ENCODE measurements at regions not wholly inside any gene's neighbourhood (a gene's known extent, or its start where the extent isn't known, plus 50 kb on each side); places are given as distances from the start of the nearest gene placed in this dataset.

GRCh38 chr6:39995633-39996032, 61.4 kb upstream of the MOCS1 start:
- H3K4me1 ChIP-seq, result peaks cover 52% of the 10 kb centered on the region
- H3K27me3 ChIP-seq, result no peaks in the 10 kb centered on the region
- ATAC-seq (no peak), DNase-seq (no peak)
- no peak for TF ChIP-seq POLR2A (IDR thresholded peaks at IDR 0.05)
- TF ChIP-seq, protein P1, sequence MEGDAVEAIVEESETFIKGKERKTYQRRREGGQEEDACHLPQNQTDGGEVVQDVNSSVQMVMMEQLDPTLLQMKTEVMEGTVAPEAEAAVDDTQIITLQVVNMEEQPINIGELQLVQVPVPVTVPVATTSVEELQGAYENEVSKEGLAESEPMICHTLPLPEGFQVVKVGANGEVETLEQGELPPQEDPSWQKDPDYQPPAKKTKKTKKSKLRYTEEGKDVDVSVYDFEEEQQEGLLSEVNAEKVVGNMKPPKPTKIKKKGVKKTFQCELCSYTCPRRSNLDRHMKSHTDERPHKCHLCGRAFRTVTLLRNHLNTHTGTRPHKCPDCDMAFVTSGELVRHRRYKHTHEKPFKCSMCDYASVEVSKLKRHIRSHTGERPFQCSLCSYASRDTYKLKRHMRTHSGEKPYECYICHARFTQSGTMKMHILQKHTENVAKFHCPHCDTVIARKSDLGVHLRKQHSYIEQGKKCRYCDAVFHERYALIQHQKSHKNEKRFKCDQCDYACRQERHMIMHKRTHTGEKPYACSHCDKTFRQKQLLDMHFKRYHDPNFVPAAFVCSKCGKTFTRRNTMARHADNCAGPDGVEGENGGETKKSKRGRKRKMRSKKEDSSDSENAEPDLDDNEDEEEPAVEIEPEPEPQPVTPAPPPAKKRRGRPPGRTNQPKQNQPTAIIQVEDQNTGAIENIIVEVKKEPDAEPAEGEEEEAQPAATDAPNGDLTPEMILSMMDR (IDR thresholded peaks at IDR 0.05), result no peak
- no peak overlapping the region for H3K4me3 ChIP-seq
- intact Hi-C loops (cut with DNase I), result no loop called here
- H3K9me3 ChIP-seq, result peaks cover 0 to 38% (median 0%) of the 10 kb centered on the region in 3 donors
- H3K36me3 ChIP-seq (replicated peaks in 1 of 2; ENCODE audit: insufficient read depth in 1 of 2, low read depth in 2 of 2), result no peaks in the 10 kb centered on the region
- 88 to 93% methylated on average over 4 of the region's 4 CpGs for WGBS, 2 donors
- no peak overlapping the region for H3K27ac ChIP-seq

DNA sequence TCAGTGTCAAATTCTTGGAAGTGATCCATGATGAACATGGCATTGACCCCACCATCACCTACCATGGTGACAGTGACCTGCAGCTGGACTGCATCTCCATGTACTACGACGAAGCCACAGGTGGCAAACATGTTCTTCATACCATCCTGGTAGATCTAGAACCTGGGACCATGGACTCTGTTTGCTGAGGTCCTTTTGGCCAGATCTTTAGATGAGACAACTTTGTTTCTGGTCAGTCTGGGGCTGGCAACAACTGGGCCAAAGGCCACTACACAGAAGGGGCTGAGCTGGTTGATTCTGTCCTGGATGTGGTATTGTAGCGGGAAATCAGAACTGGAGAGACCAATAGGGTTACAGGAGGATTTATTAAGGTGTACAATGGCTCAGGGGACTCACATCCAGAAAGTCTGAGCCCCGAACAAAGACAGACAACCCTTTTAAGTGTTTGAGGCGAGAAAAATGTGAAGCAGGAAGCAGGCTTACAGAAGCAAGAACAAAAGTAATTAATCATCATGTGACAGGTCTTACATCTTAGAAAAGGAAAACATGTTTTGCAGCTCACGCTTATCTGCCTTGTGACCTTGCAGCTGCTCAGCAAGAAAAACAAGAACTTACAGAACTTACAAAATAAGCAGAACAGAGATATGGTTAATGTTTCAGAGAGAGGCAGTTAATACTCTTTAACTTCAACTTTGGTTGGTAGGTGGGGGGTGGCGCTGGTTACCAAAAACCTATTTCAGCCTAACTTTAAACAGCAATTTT, 58.8 kb upstream of the MOCS1 start:
- no peak for TF ChIP-seq POLR2A (IDR thresholded peaks at IDR 0.05)
- TF ChIP-seq, protein P1 (IDR thresholded peaks at IDR 0.05), result no peak
- intact Hi-C loops (cut with DNase I), result no loop called here

More for the DNA sequence above, 58.8 kb upstream of the MOCS1 start:
- H3K4me3 ChIP-seq, result no peak overlapping the region
- ATAC-seq (peak; percentile 88), DNase-seq (peak; percentile 39 to 72 (median 58))
- 35 to 50% methylated on average over 7 of the region's 7 CpGs for WGBS, 2 donors
- H3K4me1 ChIP-seq, result peaks cover 52% of the 10 kb centered on the region
- no peaks in the 10 kb centered on the region for H3K27me3 ChIP-seq
- peaks cover 0 to 16% (median 0%) of the 10 kb centered on the region in 3 donors for H3K9me3 ChIP-seq
- H3K27ac ChIP-seq, result peak overlapping the region; percentile 44 to 81 (median 68)
- H3K36me3 ChIP-seq (replicated peaks in 1 of 2; ENCODE audit: insufficient read depth in 1 of 2, low read depth in 2 of 2), result no peaks in the 10 kb centered on the region
